Spleen (tissue), 7 donors: ENCODE measurements at regions not wholly inside any gene's neighbourhood (a gene's known extent, or its start where the extent isn't known, plus 50 kb on each side); places are given as distances from the start of the nearest gene placed in this dataset.

Source experiments
- CTCF ChIP-seq, 11 experiments: fragments of 200-600 bp in 7 of 11; fragments of 450-650 bp in 4 of 11; sonication (generic) in 4 of 11; IDR thresholded peaks in 8 of 11; conservative IDR thresholded peaks in 3 of 11; 1 replicate in 7 of 11; 2 replicates in 4 of 11; pipeline versions ENCODE4 v1.4.0 to v1.8.0; 2016 to 2021; ENCODE audit warnings: antibody characterized with exemption in 11 of 11, inconsistent platforms in 4 of 11, mild to moderate bottlenecking in 1 of 11
- POLR2A ChIP-seq, 3 donors: fragments of 450-650 bp; IDR thresholded peaks; one replicate each; pipeline ENCODE4 v1.5.1; 2017; ENCODE audit warnings: antibody characterized with exemption in 3 of 3, mild to moderate bottlenecking in 1 of 3
- POLR2AphosphoS5 ChIP-seq, 3 donors: sonication (generic); formaldehyde crosslinking; IDR thresholded peaks; one replicate each; pipeline ENCODE4 v1.5.1; 2017; ENCODE audit warnings: antibody characterized with exemption in 3 of 3
- donor health status: DM: no; HTN: no; CAD: no; lungs with moderate emphysema.
- donor health status: DM: no; HTN: no; CAD: no.
- donor health status: DM: no; HTN: no; CAD: no.

- TF ChIP-seq CTCF (IDR thresholded peaks at IDR 0.05 in 8 of 11, conservative IDR thresholded peaks at IDR 0.05 in 3 of 11) = no peak
- no peak for TF ChIP-seq POLR2AphosphoS5 (IDR thresholded peaks at IDR 0.05)
- TF ChIP-seq POLR2A (IDR thresholded peaks at IDR 0.05) = no peak
Measured at GRCh38 chr1:208425096-208425495, 180.9 kb upstream of the PLXNA2 start.
